H1 (cell line): ENCODE measurements at regions not wholly inside any gene's neighbourhood (a gene's known extent, or its start where the extent isn't known, plus 50 kb on each side); places are given as distances from the start of the nearest gene placed in this dataset.

ENCODE experiments used
- CBX5 ChIP-seq: fragments of 300-800, 300-1000 bp; sonication (generic); IDR thresholded peaks from 2 replicates; pipeline ENCODE4 v1.7.1; 2016; ENCODE audit warnings: antibody characterized with exemption, low read length, low read depth
- HDAC2 ChIP-seq, 2 experiments: fragments of 300-600 bp in 1 of 2; sonication (generic) in 1 of 2; IDR thresholded peaks; 2 replicates each; pipeline ENCODE4 v1.6.1; 2011 to 2012; ENCODE audit warnings: low read depth in 2 of 2, low read length in 2 of 2, mild to moderate bottlenecking in 2 of 2, moderate library complexity in 2 of 2, borderline replicate concordance in 1 of 2, inconsistent platforms in 1 of 2
- KDM1A ChIP-seq: fragments of 200-600, 300-600 bp; sonication (generic); IDR thresholded peaks from 2 replicates; pipeline ENCODE4 v1.7.1; 2016; ENCODE audit warnings: mild to moderate bottlenecking, low read length, borderline replicate concordance
- NANOG ChIP-seq: IDR thresholded peaks from 2 replicates; pipeline ENCODE4 v1.6.1; 2011; ENCODE audit warnings: low read length, low read depth, mild to moderate bottlenecking, inconsistent platforms; ENCODE audit not compliant: insufficient read depth, poor library complexity, severe bottlenecking
- RFX5 ChIP-seq: IDR thresholded peaks from 2 replicates; pipeline ENCODE4 v1.6.1; 2011; ENCODE audit warnings: low read depth, low read length, improper control_type of control experiment, borderline replicate concordance
- SP4 ChIP-seq: IDR thresholded peaks from 2 replicates; pipeline ENCODE4 v1.6.1; 2012; ENCODE audit warnings: low read length, inconsistent platforms

DNA sequence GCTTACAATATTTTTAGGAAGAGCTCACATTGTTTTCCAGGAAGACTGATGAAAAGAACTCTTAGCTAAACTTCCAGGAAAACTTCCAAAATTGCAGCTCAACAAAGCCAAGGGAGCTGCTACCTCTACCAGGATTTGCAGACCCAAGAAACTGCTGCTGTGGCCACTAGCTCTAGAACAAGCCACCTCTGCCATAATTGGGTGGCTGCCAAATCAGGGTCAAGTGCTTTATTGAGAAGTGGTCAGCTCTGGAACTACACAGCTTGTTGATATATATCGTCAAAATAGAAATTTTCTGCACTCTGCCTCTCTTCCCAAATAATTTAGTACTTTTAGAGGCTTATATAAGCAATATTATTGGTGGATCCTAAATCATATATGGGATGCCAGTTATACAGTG is 371.8 kb upstream of the CHORDC1 start (continued):
- TF ChIP-seq NANOG = no peak
- no peak for TF ChIP-seq HDAC2 (IDR thresholded peaks at IDR 0.05; ENCODE audit: borderline replicate concordance in 1 of 2, low read depth in 2 of 2, low read length in 2 of 2)
- TF ChIP-seq CBX5 = no peak
- no peak for TF ChIP-seq KDM1A
- no peak for TF ChIP-seq RFX5
- TF ChIP-seq SP4 = no peak
